Neural cell (in vitro differentiated cells): ENCODE measurements at regions not wholly inside any gene's neighbourhood (a gene's known extent, or its start where the extent isn't known, plus 50 kb on each side); places are given as distances from the start of the nearest gene placed in this dataset.

Experiments used
- H2AFZ ChIP-seq: fragments of 200-600, 300-800 bp; sonication (generic), shearing (Covaris generic); 2 replicates; pipeline ENCODE4 v1.6.0; 2014; ENCODE audit warnings: low read depth, mild to moderate bottlenecking, antibody characterized with exemption, low read length, moderate library complexity
- H3F3A ChIP-seq: fragments of 200-600 bp; shearing (Covaris generic); 2 replicates; pipeline ENCODE4 v1.6.1; 2016; ENCODE audit warnings: mild to moderate bottlenecking, moderate library complexity, mixed read lengths, antibody characterized with exemption, low read length; ENCODE audit not compliant: insufficient read depth, poor library complexity, severe bottlenecking
- H3K27ac ChIP-seq: fragments of 200-600, 300-800 bp; sonication (generic), shearing (Covaris generic); 2 replicates; pipeline ENCODE4 v1.5.1; 2014; ENCODE audit warnings: mild to moderate bottlenecking, low read length, moderate library complexity
- H3K27me3 ChIP-seq: fragments of 300-800, 200-600 bp; sonication (generic), shearing (Covaris generic); 2 replicates; pipeline ENCODE4 v1.6.0; 2014; ENCODE audit warnings: mild to moderate bottlenecking, low read depth, low read length, moderate library complexity; ENCODE audit not compliant: insufficient read depth
- H3K36me3 ChIP-seq: fragments of 300-800, 200-600 bp; sonication (generic), shearing (Covaris generic); 2 replicates; pipeline ENCODE4 v1.5.1; 2014; ENCODE audit warnings: mild to moderate bottlenecking, antibody characterized with exemption, low read length, moderate library complexity; ENCODE audit not compliant: insufficient read depth
- H3K4me2 ChIP-seq: fragments of 300-800, 200-600 bp; sonication (generic), shearing (Covaris generic); 2 replicates; pipeline ENCODE4 v1.6.0; 2014; ENCODE audit warnings: mild to moderate bottlenecking, low read length
- H3K4me3 ChIP-seq: fragments of 300-800, 200-600 bp; sonication (generic), shearing (Covaris generic); 2 replicates; pipeline ENCODE4 v1.5.1; 2014; ENCODE audit warnings: mild to moderate bottlenecking, low read length, moderate library complexity
- H3K79me2 ChIP-seq: fragments of 200-600 bp; shearing (Covaris generic); replicated peaks from 2 replicates; pipeline ENCODE4 v1.6.0; 2014; ENCODE audit warnings: mild to moderate bottlenecking, low read length, moderate library complexity; ENCODE audit not compliant: insufficient read depth
- H3K9ac ChIP-seq: fragments of 300-800, 200-600 bp; sonication (generic), shearing (Covaris generic); 2 replicates; pipeline ENCODE4 v1.6.1; 2016; ENCODE audit warnings: mild to moderate bottlenecking, low read length, mixed read lengths
- H3K9me2 ChIP-seq: fragments of 200-600 bp; shearing (Covaris generic); 2 replicates; pipeline ENCODE4 v1.6.1; 2016; ENCODE audit warnings: mild to moderate bottlenecking, low read length, mixed read lengths; ENCODE audit not compliant: insufficient read depth
- H3K9me3 ChIP-seq: fragments of 200-600, 300-800 bp; sonication (generic), shearing (Covaris generic); 2 replicates; pipeline ENCODE4 v1.6.1; 2016; ENCODE audit warnings: mild to moderate bottlenecking, mixed run types, low read length, moderate library complexity, mixed read lengths
- H4K20me1 ChIP-seq: fragments of 200-600 bp; shearing (Covaris generic); 2 replicates; pipeline ENCODE4 v1.6.1; 2016; ENCODE audit warnings: mild to moderate bottlenecking, mixed run types; ENCODE audit not compliant: insufficient read depth
- CTCF ChIP-seq: fragments of 450-650 bp; IDR thresholded peaks from 2 replicates; pipeline ENCODE4 v1.5.1; 2014; ENCODE audit warnings: antibody characterized with exemption, mild to moderate bottlenecking, moderate library complexity; ENCODE audit not compliant: poor library complexity, severe bottlenecking
- EP300 ChIP-seq: fragments of 450-650 bp; conservative IDR thresholded peaks from 2 replicates; pipeline ENCODE4 v1.6.1; 2014; ENCODE audit warnings: antibody characterized with exemption, mild to moderate bottlenecking, moderate library complexity; ENCODE audit not compliant: poor library complexity, severe bottlenecking
- EZH2 ChIP-seq: fragments of 200-600, 300-800 bp; shearing (Covaris generic), sonication (generic); IDR thresholded peaks from 2 replicates; pipeline ENCODE4 v1.6.1; 2014; ENCODE audit warnings: antibody characterized with exemption, low read length, borderline replicate concordance, mild to moderate bottlenecking; ENCODE audit not compliant: insufficient read depth, poor library complexity, severe bottlenecking
- MXI1 ChIP-seq: fragments of 450-650 bp; conservative IDR thresholded peaks from 2 replicates; pipeline ENCODE4 v1.6.1; 2014; ENCODE audit warnings: antibody characterized with exemption, mild to moderate bottlenecking; ENCODE audit not compliant: poor library complexity, severe bottlenecking
- POLR2AphosphoS5 ChIP-seq: IDR thresholded peaks from 2 replicates; pipeline ENCODE4 v1.6.1; 2012
- RAD21 ChIP-seq: fragments of 450-650 bp; conservative IDR thresholded peaks from 2 replicates; pipeline ENCODE4 v1.6.1; 2014; ENCODE audit warnings: antibody characterized with exemption, mild to moderate bottlenecking, moderate library complexity
- REST ChIP-seq: IDR thresholded peaks from 2 replicates; pipeline ENCODE4 v1.6.1; 2012; ENCODE audit warnings: borderline replicate concordance
- SMC3 ChIP-seq: fragments of 450-650 bp; conservative IDR thresholded peaks from 2 replicates; pipeline ENCODE4 v1.6.1; 2014; ENCODE audit warnings: antibody characterized with exemption, mild to moderate bottlenecking, moderate library complexity; ENCODE audit not compliant: poor library complexity
- TAF1 ChIP-seq: IDR thresholded peaks from 2 replicates; pipeline ENCODE4 v1.6.1; 2012; ENCODE audit warnings: low read depth

DNA sequence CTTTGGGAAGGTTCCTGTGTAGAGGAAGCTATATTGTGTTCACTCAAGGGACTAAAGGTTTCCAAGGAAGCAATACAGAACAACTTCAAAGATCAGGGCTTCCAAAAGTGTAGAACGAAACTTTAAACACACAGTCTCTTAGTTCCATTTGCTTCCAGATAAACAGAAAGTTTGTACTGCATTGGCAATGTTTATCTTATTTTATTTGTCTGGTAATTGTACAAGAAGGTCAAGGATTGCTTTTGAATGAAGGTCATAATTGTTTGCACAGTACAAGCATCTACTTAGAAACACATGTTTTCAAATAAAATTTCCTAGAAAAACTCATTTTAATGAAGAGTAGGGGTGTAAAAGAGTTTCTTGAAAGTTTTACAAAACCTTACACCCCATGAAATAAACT, 712.7 kb upstream of the SGCG start:
- H3K4me3 ChIP-seq, result no peak overlapping the region
- no peaks in the 10 kb centered on the region for H4K20me1 ChIP-seq
- H3K36me3 ChIP-seq, result no peaks in the 10 kb centered on the region
- no peak overlapping the region for H3K4me2 ChIP-seq
- H3F3A ChIP-seq, result no peaks in the 10 kb centered on the region
- no peaks in the 10 kb centered on the region for H3K27me3 ChIP-seq
- no peak for TF ChIP-seq CTCF
- TF ChIP-seq POLR2AphosphoS5, result no peak
- no peak for TF ChIP-seq EP300
- TF ChIP-seq TAF1, result no peak
- TF ChIP-seq RAD21, result no peak
- TF ChIP-seq SMC3, result no peak
- no peak for TF ChIP-seq MXI1
- no peak for TF ChIP-seq EZH2
- no peak for TF ChIP-seq REST
- no peak overlapping the region for H2AFZ ChIP-seq
- no peaks in the 10 kb centered on the region for H3K9me3 ChIP-seq
- H3K9ac ChIP-seq, result no peak overlapping the region
- H3K79me2 ChIP-seq, result no peaks in the 10 kb centered on the region
- H3K27ac ChIP-seq, result no peak overlapping the region
- no peaks in the 10 kb centered on the region for H3K9me2 ChIP-seq

GRCh38 chr13:22468824-22469223, 712.0 kb upstream of the SGCG start:
- no peak overlapping the region for H3K27ac ChIP-seq
- no peaks in the 10 kb centered on the region for H3K36me3 ChIP-seq
- H3K4me2 ChIP-seq, result no peak overlapping the region
- TF ChIP-seq REST (no peak), POLR2AphosphoS5 (no peak), TAF1 (no peak), MXI1 (no peak), EP300 (no peak), CTCF (no peak), EZH2 (no peak), RAD21 (no peak), SMC3 (no peak)
- H4K20me1 ChIP-seq, result no peaks in the 10 kb centered on the region
- no peak overlapping the region for H3K9ac ChIP-seq
- H3K4me3 ChIP-seq, result no peak overlapping the region
- no peaks in the 10 kb centered on the region for H3F3A ChIP-seq
- no peak overlapping the region for H2AFZ ChIP-seq
- H3K79me2 ChIP-seq, result no peaks in the 10 kb centered on the region
- no peaks in the 10 kb centered on the region for H3K9me3 ChIP-seq
- H3K27me3 ChIP-seq, result no peaks in the 10 kb centered on the region
- no peaks in the 10 kb centered on the region for H3K9me2 ChIP-seq
